ENCODE measurements at regions not wholly inside any gene's neighbourhood (a gene's known extent, or its start where the extent isn't known, plus 50 kb on each side); places are given as distances from the start of the nearest gene placed in this dataset.

GRCh38 chr5:72658761-72659540, 151.7 kb upstream of the ZNF366 start:
- ChIA-PET CTCF (no interaction called here), POLR2A (no interaction called here)
- TF ChIP-seq CTCF (IDR thresholded peaks at IDR 0.05; ENCODE audit: control extremely low read depth, extremely low read depth, low read depth, missing control alignments) = no peak
- DNase-seq (ENCODE audit: extremely low spot score) = no peak

GRCh38 chr5:72658161-72658560, 151.0 kb upstream of the ZNF366 start:
- ChIA-PET POLR2A (no interaction called here), CTCF (no interaction called here)
- no peak for DNase-seq (ENCODE audit: extremely low spot score)
- TF ChIP-seq CTCF (IDR thresholded peaks at IDR 0.05; ENCODE audit: control extremely low read depth, extremely low read depth, low read depth, missing control alignments) = no peak

- DNase-seq (ENCODE audit: extremely low spot score) = no peak
- CTCF ChIA-PET = interaction anchor here (0.7 to 2.5 kb wide), 3 partner anchors 9 to 46 kb away, joined by 3 to 7 read pairs (median 5); no protein-coding TSS in a partner anchor
- no peak for TF ChIP-seq CTCF (IDR thresholded peaks at IDR 0.05; ENCODE audit: control extremely low read depth, extremely low read depth, low read depth, missing control alignments)
- POLR2A ChIA-PET = no interaction called here
Measured at GRCh38 chr5:72656756-72657513, 149.7 kb upstream of the ZNF366 start.

- DNase-seq (ENCODE audit: extremely low spot score) = no peak
- no peak for TF ChIP-seq CTCF (IDR thresholded peaks at IDR 0.05; ENCODE audit: control extremely low read depth, extremely low read depth, low read depth, missing control alignments)
- POLR2A ChIA-PET = no interaction called here
- CTCF ChIA-PET = interaction anchor here (1.0 to 2.5 kb wide), 5 partner anchors 10 to 290 kb away, joined by 3 to 7 read pairs (median 4); no protein-coding TSS in a partner anchor
Measured at GRCh38 chr5:72656331-72656730, 149.1 kb upstream of the ZNF366 start.

GRCh38 chr5:72654231-72654630, 147.0 kb upstream of the ZNF366 start:
- ChIA-PET POLR2A (no interaction called here), CTCF (interaction anchor here (1.0 kb wide), 1 partner anchor 9 kb away, joined by 4 read pairs; no protein-coding TSS in a partner anchor)
- no peak for DNase-seq (ENCODE audit: extremely low spot score)
- TF ChIP-seq CTCF (IDR thresholded peaks at IDR 0.05; ENCODE audit: control extremely low read depth, extremely low read depth, low read depth, missing control alignments) = no peak

- DNase-seq (ENCODE audit: extremely low spot score) = no peak
- TF ChIP-seq CTCF (IDR thresholded peaks at IDR 0.05; ENCODE audit: control extremely low read depth, extremely low read depth, low read depth, missing control alignments) = no peak
- ChIA-PET POLR2A (no interaction called here), CTCF (no interaction called here)
Measured at GRCh38 chr5:72653586-72653985, 146.4 kb upstream of the ZNF366 start.

All from GM10248 (cell line).